CD14-positive monocyte (primary cell): ENCODE measurements at regions not wholly inside any gene's neighbourhood (a gene's known extent, or its start where the extent isn't known, plus 50 kb on each side); places are given as distances from the start of the nearest gene placed in this dataset.

Experiments used
- DNase-seq, 3 donors: peaks; one replicate each; pipeline ENCODE4 v3.0.0-alpha.2; 2011 to 2022
- H2AFZ ChIP-seq: 2 replicates; pipeline ENCODE4 v1.6.0; 2012; ENCODE audit warnings: mild to moderate bottlenecking, low read depth, low read length, inconsistent platforms; ENCODE audit not compliant: insufficient read depth, poor library complexity, severe bottlenecking
- H3K27ac ChIP-seq, 2 donors: 1 replicate in 1 of 2; 2 replicates in 1 of 2; pipeline ENCODE4 v1.5.1; 2012 to 2013; ENCODE audit warnings: low read length in 2 of 2, control low read depth in 1 of 2, inconsistent platforms in 1 of 2, low read depth in 1 of 2, mild to moderate bottlenecking in 1 of 2
- H3K27me3 ChIP-seq, 2 donors: one replicate each; pipeline versions ENCODE4 v1.6.0 to v1.6.1; 2011 to 2013; ENCODE audit warnings: low read length in 2 of 2; ENCODE audit not compliant: control insufficient read depth in 2 of 2, insufficient read depth in 2 of 2
- H3K36me3 ChIP-seq, 2 donors: replicated peaks in 1 of 2; 1 replicate in 1 of 2; 2 replicates in 1 of 2; pipeline versions ENCODE4 v1.5.1 to v1.6.1; 2012 to 2013; ENCODE audit warnings: low read length in 2 of 2, control low read depth in 1 of 2, inconsistent platforms in 1 of 2, mild to moderate bottlenecking in 1 of 2; ENCODE audit not compliant: insufficient read depth in 2 of 2, control insufficient read depth in 1 of 2
- H3K4me1 ChIP-seq, 2 donors: 1 replicate in 1 of 2; 2 replicates in 1 of 2; pipeline versions ENCODE4 v1.5.1 to v1.6.1; 2012 to 2013; ENCODE audit warnings: low read length in 2 of 2, control low read depth in 1 of 2, inconsistent platforms in 1 of 2, mild to moderate bottlenecking in 1 of 2, moderate library complexity in 1 of 2; ENCODE audit not compliant: insufficient read depth in 2 of 2, control insufficient read depth in 1 of 2
- H3K4me2 ChIP-seq: replicated peaks from 2 replicates; pipeline ENCODE3; 2012; ENCODE audit warnings: low read length, moderate library complexity, mild to moderate bottlenecking; ENCODE audit not compliant: poor library complexity, severe bottlenecking; ENCODE audit errors: extremely low read depth
- H3K4me3 ChIP-seq, 3 experiments: fragments of 200-600 bp in 1 of 3; sonication (generic) in 1 of 3; replicated peaks in 1 of 3; 1 replicate in 2 of 3; 2 replicates in 1 of 3; pipeline ENCODE4 v1.5.1; 2011 to 2013; ENCODE audit warnings: low read length in 3 of 3, mild to moderate bottlenecking in 3 of 3, control low read depth in 2 of 3, low read depth in 2 of 3, inconsistent platforms in 1 of 3, moderate library complexity in 1 of 3
- H3K79me2 ChIP-seq: 2 replicates; pipeline ENCODE4 v1.6.0; 2012; ENCODE audit warnings: mild to moderate bottlenecking, control low read depth, inconsistent platforms, low read length, moderate library complexity; ENCODE audit not compliant: insufficient read depth
- H3K9ac ChIP-seq: 2 replicates; pipeline ENCODE4 v1.6.0; 2017; ENCODE audit warnings: low read length, mild to moderate bottlenecking; ENCODE audit not compliant: insufficient read depth, poor library complexity, severe bottlenecking
- H3K9me3 ChIP-seq, 2 donors: replicated peaks in 1 of 2; 1 replicate in 1 of 2; 2 replicates in 1 of 2; pipeline versions ENCODE4 v1.5.1 to v1.6.1; 2012 to 2013; ENCODE audit warnings: low read length in 2 of 2, control low read depth in 1 of 2; ENCODE audit not compliant: control insufficient read depth in 1 of 2, insufficient read depth in 1 of 2
- H4K20me1 ChIP-seq: 2 replicates; pipeline ENCODE4 v1.6.0; 2012; ENCODE audit warnings: mild to moderate bottlenecking, low read length, control low read depth, moderate library complexity; ENCODE audit not compliant: insufficient read depth
- H3K27ac Mint-ChIP-seq, 7 donors: one replicate each; pipeline ENCODE4 v1.8.0; 2020; ENCODE audit warnings: mild to moderate bottlenecking in 7 of 7, mixed read lengths in 7 of 7, moderate library complexity in 6 of 7, inconsistent platforms in 2 of 7
- H3K27me3 Mint-ChIP-seq, 3 donors: one replicate each; pipeline ENCODE4 v1.8.0; 2021 to 2022; ENCODE audit warnings: low read depth in 3 of 3, mild to moderate bottlenecking in 3 of 3, mixed read lengths in 3 of 3, moderate library complexity in 3 of 3, inconsistent platforms in 1 of 3
- H3K36me3 Mint-ChIP-seq, 2 donors: one replicate each; pipeline ENCODE4 v1.8.0; 2020; ENCODE audit warnings: mixed read lengths in 2 of 2, inconsistent platforms in 1 of 2, mild to moderate bottlenecking in 1 of 2
- H3K4me1 Mint-ChIP-seq: one replicate; pipeline ENCODE4 v1.8.0; 2020; ENCODE audit warnings: mild to moderate bottlenecking, mixed read lengths
- H3K4me3 Mint-ChIP-seq, 2 donors: one replicate each; pipeline ENCODE4 v1.8.0; 2020; ENCODE audit warnings: mild to moderate bottlenecking in 2 of 2, mixed read lengths in 2 of 2, moderate library complexity in 1 of 2
- H3K9me3 Mint-ChIP-seq, 7 donors: one replicate each; pipeline ENCODE4 v1.8.0; 2020 to 2022; ENCODE audit warnings: mixed read lengths in 7 of 7, mild to moderate bottlenecking in 6 of 7, moderate library complexity in 6 of 7, inconsistent platforms in 2 of 7
- WGBS: methylation state at CpG from one replicate; pipeline ENCODE4 v1.1.5; 2013; ENCODE audit warnings: missing lambda C conversion rate; ENCODE audit not compliant: insufficient coverage; 5-methylcytosine and 5-hydroxymethylcytosine counted together
- intact Hi-C, 2 donors: fragments of 100-400 bp; cut with micrococcal nuclease; formaldehyde crosslinking; loops; one replicate each; pipeline versions ENCODE4 v1.15.0 to v1.15.1; 2023
- TF ChIP-seq, protein P1 (sequence below): fragments of 200-600 bp; IDR thresholded peaks from one replicate; pipeline ENCODE4 v1.8.0; 2022; ENCODE audit warnings: antibody characterized with exemption, mild to moderate bottlenecking

DNA sequence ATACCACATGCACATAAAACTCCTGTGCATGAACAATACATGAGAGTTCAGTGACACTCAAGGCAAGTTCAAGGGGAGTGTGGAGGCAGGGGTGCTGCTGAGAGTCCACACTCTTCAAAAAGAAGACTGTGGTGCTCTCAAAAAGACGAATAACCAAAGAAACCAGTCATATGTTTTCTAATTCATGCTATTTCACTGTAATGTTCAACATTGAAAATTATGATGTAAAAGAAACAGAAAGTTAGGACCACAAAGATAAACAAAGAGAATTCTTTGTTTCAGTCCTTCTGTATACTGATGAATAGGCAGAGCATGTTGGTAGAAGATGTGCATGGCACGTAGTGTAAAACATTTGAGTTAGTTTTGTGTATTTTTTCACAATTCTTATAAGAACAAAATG is 864.2 kb upstream of the LRATD1 start:
- DNase-seq: no peak
- Histone ChIP-seq H3K4me1 (no peaks in the 10 kb centered on the region), H3K79me2 (no peaks in the 10 kb centered on the region), H3K4me3 (no peak overlapping the region), H3K4me2 (no peak overlapping the region), H3K9ac (no peak overlapping the region), H4K20me1 (no peaks in the 10 kb centered on the region), H3K9me3 (no peaks in the 10 kb centered on the region), H2AFZ (no peak overlapping the region), H3K27ac (no peak overlapping the region), H3K36me3 (no peaks in the 10 kb centered on the region), H3K27me3 (no peaks in the 10 kb centered on the region)
- Mint-ChIP-seq H3K4me3 (no peak overlapping the region), H3K27ac (no peak overlapping the region), H3K4me1 (no peaks in the 10 kb centered on the region), H3K27me3 (no peaks in the 10 kb centered on the region), H3K9me3 (peaks cover 0 to 4% (median 0%) of the 10 kb centered on the region in 7 donors), H3K36me3 (no peaks in the 10 kb centered on the region)
- TF ChIP-seq, protein P1, sequence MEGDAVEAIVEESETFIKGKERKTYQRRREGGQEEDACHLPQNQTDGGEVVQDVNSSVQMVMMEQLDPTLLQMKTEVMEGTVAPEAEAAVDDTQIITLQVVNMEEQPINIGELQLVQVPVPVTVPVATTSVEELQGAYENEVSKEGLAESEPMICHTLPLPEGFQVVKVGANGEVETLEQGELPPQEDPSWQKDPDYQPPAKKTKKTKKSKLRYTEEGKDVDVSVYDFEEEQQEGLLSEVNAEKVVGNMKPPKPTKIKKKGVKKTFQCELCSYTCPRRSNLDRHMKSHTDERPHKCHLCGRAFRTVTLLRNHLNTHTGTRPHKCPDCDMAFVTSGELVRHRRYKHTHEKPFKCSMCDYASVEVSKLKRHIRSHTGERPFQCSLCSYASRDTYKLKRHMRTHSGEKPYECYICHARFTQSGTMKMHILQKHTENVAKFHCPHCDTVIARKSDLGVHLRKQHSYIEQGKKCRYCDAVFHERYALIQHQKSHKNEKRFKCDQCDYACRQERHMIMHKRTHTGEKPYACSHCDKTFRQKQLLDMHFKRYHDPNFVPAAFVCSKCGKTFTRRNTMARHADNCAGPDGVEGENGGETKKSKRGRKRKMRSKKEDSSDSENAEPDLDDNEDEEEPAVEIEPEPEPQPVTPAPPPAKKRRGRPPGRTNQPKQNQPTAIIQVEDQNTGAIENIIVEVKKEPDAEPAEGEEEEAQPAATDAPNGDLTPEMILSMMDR: no peak
- intact Hi-C loops: no loop called here
- no CpG with 5 or more reads among the region's 2 CpGs for WGBS

GRCh38 chr2:13770279-13770678 is 862.2 kb upstream of the LRATD1 start:
- Mint-ChIP-seq H3K27me3 (no peaks in the 10 kb centered on the region), H3K4me3 (no peak overlapping the region), H3K9me3 (peaks cover 0 to 9% (median 4%) of the 10 kb centered on the region in 7 donors), H3K27ac (no peak overlapping the region), H3K36me3 (no peaks in the 10 kb centered on the region), H3K4me1 (no peaks in the 10 kb centered on the region)
- Histone ChIP-seq H3K36me3 (no peaks in the 10 kb centered on the region), H3K4me2 (no peak overlapping the region), H3K4me3 (no peak overlapping the region), H3K9me3 (peaks cover 0 to 3% of the 10 kb centered on the region in 2 donors), H4K20me1 (no peaks in the 10 kb centered on the region), H2AFZ (no peak overlapping the region), H3K27ac (no peak overlapping the region), H3K79me2 (no peaks in the 10 kb centered on the region), H3K27me3 (no peaks in the 10 kb centered on the region), H3K4me1 (no peaks in the 10 kb centered on the region), H3K9ac (no peak overlapping the region)
- DNase-seq: no peak
- intact Hi-C loops: no loop called here
- TF ChIP-seq, protein P1: no peak
- WGBS: no CpG with 5 or more reads among the region's 2 CpGs
